HG02852 (cell line): ENCODE measurements at regions not wholly inside any gene's neighbourhood (a gene's known extent, or its start where the extent isn't known, plus 50 kb on each side); places are given as distances from the start of the nearest gene placed in this dataset.
"Not testable (repeated sequence)": the region's sequence is repeated elsewhere in the genome, so short reads cannot be mapped to it uniquely, and the experiment has no call there.

Experiments
- ATAC-seq: cut with Tn5 transposase; IDR thresholded peaks from one replicate; pipeline ENCODE4 v1.9.1; 2021; ENCODE audit warnings: mild to moderate bottlenecking, moderate library complexity; ENCODE audit not compliant: unreplicated experiment

DNA sequence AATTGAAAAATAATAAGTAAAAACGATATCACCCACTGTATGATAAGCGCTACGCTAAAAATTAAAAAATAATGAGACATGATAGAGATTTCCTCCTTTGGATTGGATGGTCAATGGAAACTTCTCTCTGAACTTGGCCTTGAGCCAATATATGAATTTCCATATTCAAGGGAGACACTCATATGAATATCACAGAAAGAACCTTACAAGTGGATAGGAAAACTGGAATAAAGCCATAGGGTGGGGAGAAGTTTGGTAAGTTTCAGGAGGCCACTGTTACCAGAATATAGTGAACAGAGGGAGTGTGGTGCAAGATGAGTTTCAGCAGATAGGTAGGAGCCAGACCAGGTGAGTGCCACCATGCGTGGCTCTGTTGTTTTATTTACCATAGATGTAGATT lies 147.2 kb downstream of the SEM1 start:
- no peak for ATAC-seq

DNA sequence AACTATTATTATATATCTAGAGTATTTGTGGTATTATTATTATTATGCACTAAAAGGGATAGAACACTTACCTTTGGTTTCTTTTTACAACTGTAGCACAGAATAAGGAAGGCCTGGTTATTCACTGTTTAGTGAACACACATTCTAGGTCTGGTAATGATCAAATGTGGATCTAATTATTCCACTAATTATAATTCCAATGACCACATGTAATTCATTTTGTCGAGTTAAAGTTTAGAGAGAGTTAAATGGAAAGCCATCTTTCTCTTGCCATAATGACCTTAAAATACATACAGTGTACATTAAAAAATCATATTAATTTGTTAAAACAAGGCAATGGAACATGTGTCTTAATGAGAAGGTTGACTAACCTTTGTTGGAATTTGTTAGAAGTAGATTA lies 147.8 kb downstream of the SEM1 start:
- ATAC-seq = no peak

GRCh38 chr7:96558530-96558929 lies 151.1 kb downstream of the SEM1 start:
- ATAC-seq = no peak

- no peak for ATAC-seq
Observed at GRCh38 chr7:96558093-96558492, 151.6 kb downstream of the SEM1 start.

DNA sequence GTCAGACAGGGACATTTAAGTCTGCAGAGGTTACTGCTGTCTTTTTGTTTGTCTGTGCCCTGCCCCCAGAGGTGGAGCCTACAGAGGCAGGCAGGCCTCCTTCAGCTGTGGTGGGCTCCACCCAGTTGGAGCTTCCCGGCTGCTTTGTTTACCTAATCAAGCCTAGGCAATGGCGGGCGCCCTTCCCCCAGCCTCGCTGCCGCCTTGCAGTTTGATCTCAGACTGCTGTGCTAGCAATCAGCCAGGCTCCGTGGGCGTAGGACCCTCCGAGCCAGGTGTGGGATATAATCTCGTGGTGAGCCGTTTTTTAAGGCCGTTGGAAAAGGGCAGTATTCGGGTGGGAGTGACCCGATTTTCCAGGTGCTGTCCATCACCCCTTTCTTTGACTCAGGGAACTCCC lies 152.0 kb downstream of the SEM1 start:
- not testable (repeated sequence) for ATAC-seq

DNA sequence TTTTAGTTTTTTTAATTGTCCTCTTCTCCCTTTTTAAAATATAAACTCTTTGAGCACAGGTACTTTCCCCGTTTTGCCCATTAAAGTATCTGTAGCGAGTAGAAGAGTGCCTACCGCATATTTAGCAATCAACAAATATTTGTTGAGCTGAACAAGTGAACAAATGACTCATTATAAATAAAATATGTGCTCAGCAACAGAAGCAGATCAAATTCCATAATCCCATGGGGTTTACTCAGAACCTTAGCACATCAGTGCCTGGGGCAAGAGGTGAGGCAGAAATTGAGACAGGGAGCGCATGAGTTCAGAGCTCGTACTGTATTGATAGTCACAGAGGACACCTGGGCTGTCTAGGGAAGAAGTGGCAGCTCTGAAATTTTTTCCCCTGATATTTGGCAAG lies 161.0 kb downstream of the SEM1 start:
- ATAC-seq = no peak

- ATAC-seq = no peak
Observed at GRCh38 chr7:96547371-96547811, 162.3 kb downstream of the SEM1 start.

DNA sequence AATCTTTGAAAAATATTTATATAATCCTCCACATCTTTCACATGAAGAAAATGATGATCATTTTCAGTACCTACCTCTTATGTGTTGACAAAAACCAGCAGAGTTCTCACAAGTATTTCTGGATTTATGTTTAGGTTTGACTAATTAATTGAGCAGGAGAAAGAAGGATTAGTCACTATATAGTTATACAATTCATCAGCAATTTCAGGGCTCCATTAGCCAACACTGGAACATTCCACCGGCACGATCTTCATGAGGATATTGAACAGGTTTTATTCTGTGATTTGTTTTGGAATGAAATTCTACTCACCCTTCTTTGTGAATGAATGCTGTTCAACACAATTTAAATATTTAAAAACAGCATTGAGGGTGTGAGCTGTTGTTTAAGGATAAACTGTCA lies 163.2 kb downstream of the SEM1 start:
- ATAC-seq = no peak

DNA sequence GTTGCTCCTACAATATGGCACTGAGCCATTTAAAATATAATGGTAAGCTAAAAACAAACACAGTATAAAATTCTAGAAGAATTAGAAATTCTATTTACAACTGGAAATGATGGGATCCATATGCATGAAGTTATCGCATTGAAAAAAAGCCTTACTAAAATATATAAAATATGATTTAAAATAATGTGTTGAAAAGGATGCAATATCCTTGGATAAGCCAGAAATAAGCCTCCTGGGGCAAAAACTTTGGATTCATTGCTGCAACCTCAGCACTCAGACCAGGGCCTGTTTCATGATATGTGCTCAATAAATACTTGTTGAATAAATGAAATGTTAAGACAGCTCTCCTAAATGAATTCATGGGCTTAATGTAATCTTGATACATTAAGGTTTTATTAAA lies 170.2 kb downstream of the SEM1 start:
- no peak for ATAC-seq

DNA sequence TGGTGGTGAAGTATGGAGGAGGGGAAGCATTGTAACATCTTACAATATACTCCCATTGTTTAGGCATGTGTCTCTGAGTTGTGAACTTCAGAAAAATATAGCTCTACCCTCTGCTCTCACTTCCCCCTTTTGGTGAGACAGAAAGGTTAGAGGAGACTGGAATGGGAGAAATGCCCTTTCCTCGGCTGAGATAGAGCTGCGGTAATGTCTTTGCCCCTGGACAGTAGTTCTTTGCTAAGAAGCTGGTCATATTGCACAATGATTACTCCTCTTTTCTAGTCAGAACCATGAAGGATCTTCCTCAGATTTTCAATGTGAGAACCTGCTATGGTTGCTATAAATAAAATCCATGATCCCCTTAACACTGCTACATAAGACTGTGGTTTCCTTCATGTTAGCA lies 171.0 kb downstream of the SEM1 start:
- ATAC-seq = no peak

- no peak for ATAC-seq
Observed at GRCh38 chr7:96534221-96534620, 175.4 kb downstream of the SEM1 start.

DNA sequence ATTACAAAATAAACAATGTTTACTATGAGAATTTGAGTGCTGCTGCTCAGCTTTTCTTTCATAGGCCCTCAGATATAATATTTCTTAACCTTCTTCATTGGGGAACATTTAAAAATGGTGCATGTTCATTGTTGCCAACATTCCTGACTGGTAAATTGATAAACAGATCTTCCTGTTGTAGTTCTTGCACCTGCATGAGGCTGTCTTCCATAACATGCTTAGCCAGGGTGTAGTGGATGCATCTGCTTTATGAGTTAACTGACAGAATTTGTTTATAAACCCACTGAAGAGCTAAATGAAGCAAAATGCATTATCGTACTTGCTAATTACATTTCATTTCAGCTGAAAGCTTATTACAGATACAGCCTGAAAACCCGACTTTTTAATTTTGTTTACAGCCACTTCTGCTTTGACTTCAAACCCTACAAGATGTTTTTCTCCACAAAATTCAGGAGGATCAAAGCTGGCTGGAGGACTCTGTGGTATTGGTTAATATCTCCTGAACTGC lies 177.2 kb downstream of the SEM1 start:
- ATAC-seq = no peak

GRCh38 chr7:96531331-96531730 lies 178.3 kb downstream of the SEM1 start:
- ATAC-seq = no peak

- ATAC-seq = no peak
Observed at GRCh38 chr7:96530786-96531185, 178.9 kb downstream of the SEM1 start.

DNA sequence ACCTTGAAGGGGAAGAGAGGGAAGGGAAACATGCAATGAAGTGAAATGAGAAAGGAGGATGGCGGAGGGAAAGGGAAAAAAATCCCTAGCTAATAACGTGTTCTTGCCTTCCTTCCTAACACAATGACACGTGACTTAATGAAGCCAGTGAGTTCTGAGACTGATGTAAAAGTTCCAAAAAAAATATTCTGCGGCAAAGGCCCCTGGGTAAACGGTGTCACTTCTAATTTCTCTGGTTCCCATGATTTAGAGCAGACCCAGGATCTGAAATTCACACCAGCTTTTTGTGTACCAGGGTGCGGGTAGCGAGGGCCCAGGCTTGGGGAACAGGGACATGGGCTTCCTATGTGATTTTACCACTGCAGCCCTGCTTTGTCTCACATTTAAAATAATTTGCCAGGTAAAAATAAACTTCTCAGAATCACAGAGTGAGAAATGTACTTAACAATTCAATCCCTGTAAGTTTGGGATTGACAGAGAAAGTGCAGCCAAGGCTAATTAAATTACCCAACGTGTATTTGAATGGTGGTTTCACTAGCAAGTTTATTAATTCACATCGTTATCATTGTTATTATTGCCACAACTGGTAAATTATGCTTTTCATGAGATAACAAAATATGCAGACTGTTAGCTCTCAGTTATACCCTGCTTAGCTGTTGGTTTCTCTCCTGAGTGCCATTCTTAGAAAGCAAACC lies 182.4 kb downstream of the SEM1 start:
- ATAC-seq = no peak

GRCh38 chr7:96526496-96526895 lies 183.2 kb downstream of the SEM1 start:
- no peak for ATAC-seq

DNA sequence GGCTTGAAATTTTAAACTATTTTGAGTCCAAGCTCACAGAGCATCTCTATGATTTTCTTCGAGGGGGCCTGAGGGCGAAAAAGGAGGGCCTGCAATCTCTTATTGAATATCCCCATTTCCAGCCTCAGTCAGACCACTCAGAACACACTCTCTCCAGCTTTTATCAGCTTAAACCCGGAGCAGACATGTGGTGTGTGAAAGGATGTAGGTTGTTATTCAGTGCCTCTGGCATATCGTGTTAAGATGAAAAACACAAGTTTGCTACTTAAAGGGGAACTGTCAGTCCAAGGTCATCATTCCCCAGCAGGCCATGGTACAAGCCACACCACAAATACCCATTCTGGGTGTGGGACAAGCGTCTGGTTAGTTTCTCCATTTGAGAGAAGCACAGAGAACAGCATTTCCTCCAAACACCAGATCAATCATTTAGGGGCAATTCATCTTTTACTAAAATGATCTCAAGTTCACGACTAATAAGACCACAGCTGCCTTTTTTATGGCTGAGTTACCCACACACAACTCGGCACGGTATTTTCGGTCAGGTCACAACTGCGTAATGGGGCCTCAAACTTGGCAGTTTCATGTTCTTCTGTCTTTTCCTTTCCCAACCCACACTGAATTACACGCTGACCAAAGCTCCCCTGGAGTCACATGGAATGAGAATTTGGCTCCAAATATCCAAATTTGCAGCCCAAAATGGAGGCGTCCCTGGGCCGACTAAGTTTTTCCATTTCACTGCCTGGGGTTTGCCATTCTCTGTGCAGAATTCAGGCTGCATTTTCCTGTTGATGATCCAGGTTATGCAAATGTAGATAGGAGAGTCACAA lies 188.4 kb downstream of the SEM1 start:
- ATAC-seq = no peak

DNA sequence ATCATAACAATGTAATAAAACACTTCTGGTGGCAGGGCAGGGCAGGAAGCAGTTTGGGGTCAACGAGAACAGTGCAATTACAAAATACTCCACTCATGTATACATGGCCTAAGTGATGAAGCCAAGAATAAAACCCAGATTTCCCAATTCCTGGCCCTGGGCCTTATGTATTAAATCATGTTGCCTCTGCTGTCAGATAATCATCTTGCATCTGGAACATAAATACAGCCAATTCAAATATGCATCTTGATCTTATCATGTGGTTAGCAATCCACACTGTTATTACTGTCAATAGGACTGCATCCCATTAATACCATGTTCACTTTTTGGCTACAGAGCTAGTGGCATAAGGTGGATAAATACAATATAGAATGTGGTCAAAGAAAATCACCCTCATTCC lies 186.5 kb upstream of the SLC25A13 start:
- ATAC-seq = no peak

DNA sequence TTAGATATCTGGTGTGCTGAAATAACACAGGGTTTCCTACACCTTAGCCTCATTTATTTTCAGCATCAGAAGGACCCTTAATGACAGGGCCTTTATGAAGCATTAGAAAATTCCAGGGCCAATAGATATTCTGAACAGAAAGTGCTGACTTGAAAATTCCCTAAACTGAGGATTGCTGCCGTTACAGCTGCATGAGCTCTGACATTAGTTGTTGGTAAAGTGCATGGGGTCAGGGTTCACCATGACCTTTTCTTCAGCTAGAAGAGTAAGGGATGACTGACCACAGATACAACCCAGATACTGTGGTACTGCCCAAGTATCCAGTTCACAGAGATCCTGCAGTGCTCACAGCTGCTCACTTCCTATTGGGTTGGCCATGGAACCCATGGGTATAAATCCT lies 181.7 kb upstream of the SLC25A13 start:
- no peak for ATAC-seq

DNA sequence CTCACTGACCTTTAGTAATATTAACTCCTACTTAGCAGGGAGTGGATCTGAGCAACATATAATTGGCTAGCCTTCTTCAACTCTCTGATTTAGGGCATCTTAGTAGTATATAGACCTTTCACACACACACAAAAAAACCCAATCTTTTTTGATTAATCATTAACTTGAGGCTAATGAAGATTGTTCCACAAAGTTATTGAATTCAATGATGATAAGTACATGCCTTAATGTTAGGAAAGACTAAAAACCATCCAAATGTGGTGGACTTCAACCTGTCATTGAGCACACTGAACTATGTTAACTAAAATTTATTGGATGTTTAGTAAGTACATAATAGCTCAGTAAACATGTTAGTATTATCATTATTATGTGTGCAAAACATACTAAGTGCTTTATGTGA lies 179.4 kb upstream of the SLC25A13 start:
- ATAC-seq = no peak

DNA sequence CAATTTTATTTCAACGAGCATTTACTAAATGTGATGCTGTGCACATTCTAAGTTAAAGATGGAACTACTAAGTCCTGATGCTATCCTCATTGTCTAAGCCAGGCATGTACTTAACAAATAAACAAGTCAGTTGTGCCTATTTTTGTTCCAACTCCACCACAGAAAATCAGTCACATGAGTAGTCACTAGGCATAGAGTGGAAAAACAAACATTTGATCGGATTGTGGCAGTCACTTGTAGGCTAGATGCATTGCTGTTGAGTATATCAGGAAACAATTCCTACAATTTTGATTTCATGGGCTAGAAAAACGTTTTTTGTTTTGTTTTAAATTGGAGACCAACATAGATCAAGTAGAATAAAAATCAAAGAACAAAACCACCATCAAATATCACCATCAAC lies 177.6 kb upstream of the SLC25A13 start:
- ATAC-seq = no peak

DNA sequence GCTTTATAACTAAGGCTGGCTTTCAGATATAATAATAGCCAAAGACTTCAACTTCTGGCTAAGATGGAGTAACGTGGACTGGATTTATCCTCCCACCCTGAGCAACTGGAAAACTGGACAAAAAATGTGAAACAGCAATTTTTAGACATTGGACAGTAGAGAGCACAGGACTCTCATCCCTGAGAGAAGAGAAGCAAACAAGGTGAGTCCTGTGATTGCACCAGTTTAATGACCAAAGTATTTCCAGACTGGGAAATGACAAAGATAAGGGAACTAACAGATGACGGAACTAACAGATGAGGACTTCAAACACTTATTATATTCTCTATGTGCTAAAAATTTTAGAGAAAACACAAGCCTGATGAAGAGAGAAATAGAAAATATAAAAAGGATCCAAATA lies 175.7 kb upstream of the SLC25A13 start:
- ATAC-seq = no peak
